HCT116 (cell line): ENCODE measurements at regions not wholly inside any gene's neighbourhood (a gene's known extent, or its start where the extent isn't known, plus 50 kb on each side); places are given as distances from the start of the nearest gene placed in this dataset.

Source experiments
- ATAC-seq: fragments of 200-7000 bp; cut with Tn5 transposase; 2 replicates; pipeline ENCODE4 v1.9.1; 2020; ENCODE audit warnings: mild to moderate bottlenecking, moderate library complexity
- BruUV-seq: library from RNA; stranded (reverse); fragments of 400-500 nt; replicated peaks from 2 replicates; lab custom pipeline; 2021; lab: Mats Ljungman, UMichigan
- CTCF ChIA-PET: fragments of 300-600 bp; sonication (Branson Sonifier 250); formaldehyde crosslinking; loops from one replicate; lab custom pipeline; 2021; ENCODE audit warnings: antibody characterized with exemption; lab: Charles Lee
- POLR2A ChIA-PET: fragments of 300-600, 350-600 bp; sonication (Branson Sonifier 250); formaldehyde crosslinking; loops from one replicate; lab custom pipeline; 2021; ENCODE audit warnings: antibody characterized with exemption; lab: Charles Lee
- RAD21 ChIA-PET, 2 experiments: fragments of 300-600 bp; sonication (Branson Sonifier 250); formaldehyde crosslinking; loops; one replicate each; lab custom pipeline; 2023; ENCODE audit warnings: low total read pairs in 2 of 2; ENCODE audit not compliant: uncharacterized antibody in 2 of 2, unreplicated experiment in 2 of 2, low non-redundant PET in 1 of 2; lab: Charles Lee
- DNase-seq: peaks from one replicate; pipeline ENCODE4 v3.0.0-alpha.2; 2010; ENCODE audit warnings: low read depth, low spot score
- H2AFZ ChIP-seq: fragments of 200-600 bp; shearing (Covaris generic), sonication (generic); 2 replicates; pipeline ENCODE4 v1.6.1; 2017; ENCODE audit warnings: low read depth, mixed run types, mixed read lengths, antibody characterized with exemption, low read length; ENCODE audit not compliant: poor library complexity, severe bottlenecking
- H3K27ac ChIP-seq: 2 replicates; pipeline ENCODE4 v1.5.1; 2012; ENCODE audit warnings: low read depth, low read length
- H3K27me3 ChIP-seq: fragments of 200-600 bp; sonication (generic); 2 replicates; pipeline ENCODE4 v1.6.1; 2016; ENCODE audit warnings: mixed run types, low read length, mixed read lengths; ENCODE audit not compliant: insufficient read depth
- H3K36me3 ChIP-seq, 2 experiments: fragments of 200-500 bp in 1 of 2; fragments of 200-600 bp in 1 of 2; sonication (Bioruptor generic) in 1 of 2; sonication (generic) in 1 of 2; 2 replicates each; pipeline versions ENCODE4 v1.5.1 to v1.6.1; 2014 to 2016; ENCODE audit warnings: low read length in 2 of 2, inconsistent platforms in 1 of 2, mixed read lengths in 1 of 2, mixed run types in 1 of 2; ENCODE audit not compliant: insufficient read depth in 2 of 2, control insufficient read depth in 1 of 2
- H3K4me1 ChIP-seq, 2 experiments: fragments of 200-600 bp in 1 of 2; sonication (generic) in 1 of 2; 2 replicates each; pipeline versions ENCODE4 v1.5.1 to v1.6.1; 2012 to 2017; ENCODE audit warnings: low read length in 2 of 2, inconsistent platforms in 1 of 2, mild to moderate bottlenecking in 1 of 2, mixed read lengths in 1 of 2, mixed run types in 1 of 2, moderate library complexity in 1 of 2; ENCODE audit not compliant: insufficient read depth in 2 of 2, control insufficient read depth in 1 of 2
- H3K4me2 ChIP-seq: fragments of 200-600 bp; sonication (generic); 2 replicates; pipeline ENCODE4 v1.6.1; 2017; ENCODE audit warnings: mixed run types, low read length, mixed read lengths
- H3K4me3 ChIP-seq, 2 experiments: fragments of 200-600 bp in 1 of 2; sonication (generic) in 1 of 2; replicated peaks in 1 of 2; 2 replicates each; pipeline ENCODE4 v1.5.1; 2011 to 2016; ENCODE audit warnings: low read length in 2 of 2, control low read depth in 1 of 2, low read depth in 1 of 2, mild to moderate bottlenecking in 1 of 2, mixed read lengths in 1 of 2, mixed run types in 1 of 2
- H3K79me2 ChIP-seq: fragments of 200-600 bp; sonication (generic); 2 replicates; pipeline ENCODE4 v1.6.1; 2017; ENCODE audit warnings: mild to moderate bottlenecking, mixed run types, low read length, moderate library complexity, mixed read lengths; ENCODE audit not compliant: insufficient read depth
- H3K9ac ChIP-seq: fragments of 200-600 bp; sonication (generic); 2 replicates; pipeline ENCODE4 v1.6.1; 2016; ENCODE audit warnings: low read length, mixed read lengths
- H3K9me2 ChIP-seq: fragments of 200-600 bp; sonication (generic), shearing (Covaris generic); 2 replicates; pipeline ENCODE4 v1.6.1; 2017; ENCODE audit warnings: mixed run types, mild to moderate bottlenecking, moderate library complexity; ENCODE audit not compliant: insufficient read depth
- H3K9me3 ChIP-seq, 2 experiments: fragments of 200-500 bp in 1 of 2; fragments of 200-600 bp in 1 of 2; sonication (Bioruptor generic) in 1 of 2; sonication (generic) in 1 of 2; 2 replicates each; pipeline ENCODE4 v1.6.1; 2014 to 2017; ENCODE audit warnings: low read length in 2 of 2, mixed read lengths in 2 of 2, inconsistent platforms in 1 of 2, low read depth in 1 of 2, mild to moderate bottlenecking in 1 of 2, mixed run types in 1 of 2, moderate library complexity in 1 of 2; ENCODE audit not compliant: control insufficient read depth in 1 of 2, insufficient read depth in 1 of 2
- H4K20me1 ChIP-seq: fragments of 200-600 bp; sonication (generic), shearing (Covaris generic); 2 replicates; pipeline ENCODE4 v1.6.1; 2017; ENCODE audit warnings: mixed run types, mild to moderate bottlenecking, moderate library complexity; ENCODE audit not compliant: insufficient read depth
- ATF3 ChIP-seq: IDR thresholded peaks from 2 replicates; pipeline ENCODE4 v1.6.1; 2012
- CTCF ChIP-seq, 3 experiments: fragments of 200-600 bp in 1 of 3; sonication (generic) in 1 of 3; IDR thresholded peaks in 2 of 3; conservative IDR thresholded peaks in 1 of 3; 2 replicates each; pipeline ENCODE4 v1.5.1; 2012 to 2017; ENCODE audit warnings: low read depth in 2 of 3, low read length in 2 of 3, antibody characterized with exemption in 1 of 3, borderline replicate concordance in 1 of 3, control low read depth in 1 of 3, mild to moderate bottlenecking in 1 of 3, mixed read lengths in 1 of 3, mixed run types in 1 of 3, moderate library complexity in 1 of 3; ENCODE audit not compliant: insufficient read depth in 1 of 3
- FOSL1 ChIP-seq: IDR thresholded peaks from 2 replicates; pipeline ENCODE4 v1.6.1; 2012; ENCODE audit warnings: low read depth
- JUND ChIP-seq: IDR thresholded peaks from 2 replicates; pipeline ENCODE4 v1.6.1; 2012
- MAX ChIP-seq: IDR thresholded peaks from 2 replicates; pipeline ENCODE4 v1.6.1; 2012
- POLR2A ChIP-seq: IDR thresholded peaks from 2 replicates; pipeline ENCODE4 v1.7.0; 2011; ENCODE audit warnings: borderline replicate concordance; ENCODE audit not compliant: insufficient read depth, insufficient read length; ENCODE audit errors: extremely low read depth
- REST ChIP-seq: IDR thresholded peaks from 2 replicates; pipeline ENCODE4 v1.6.1; 2012; ENCODE audit warnings: low read depth
- SP1 ChIP-seq: IDR thresholded peaks from 2 replicates; pipeline ENCODE4 v1.6.1; 2012; ENCODE audit warnings: low read depth
- SRF ChIP-seq: IDR thresholded peaks from 2 replicates; pipeline ENCODE4 v1.6.1; 2012; ENCODE audit warnings: low read depth
- ZFX ChIP-seq: fragments of 450-650 bp; IDR thresholded peaks from 2 replicates; pipeline ENCODE4 v1.6.1; 2017
- intact Hi-C: fragments of 100-400 bp; cut with micrococcal nuclease; formaldehyde crosslinking; loops from 2 replicates; pipeline ENCODE4 v1.10.0; 2022

GRCh38 chr2:173607606-173608311 lies 253.1 kb downstream of the CDCA7 start (continued):
- no peak for TF ChIP-seq JUND
- TF ChIP-seq SP1 = no peak
- TF ChIP-seq SRF = no peak
- no peak for TF ChIP-seq ATF3
- TF ChIP-seq MAX = no peak
- no peak for TF ChIP-seq FOSL1
- TF ChIP-seq, all 23 proteins: peak for 0

- no peaks in the 10 kb centered on the region for H3K9me3 ChIP-seq
- intact Hi-C loops = no loop called here
- no peak overlapping the region for H3K27ac ChIP-seq
- no peak for ATAC-seq
- no peak for DNase-seq
- no TSS peak for BruUV-seq
- ChIA-PET CTCF (no interaction called here), POLR2A (no interaction called here), RAD21 (no interaction called here)
- H3K9me2 ChIP-seq = no peaks in the 10 kb centered on the region
- no peaks in the 10 kb centered on the region for H3K79me2 ChIP-seq
- H4K20me1 ChIP-seq = no peaks in the 10 kb centered on the region
- no peaks in the 10 kb centered on the region for H3K27me3 ChIP-seq
- no peak overlapping the region for H3K4me2 ChIP-seq
- no peak overlapping the region for H2AFZ ChIP-seq
- H3K4me1 ChIP-seq = no peaks in the 10 kb centered on the region
- no peak overlapping the region for H3K4me3 ChIP-seq
- H3K9ac ChIP-seq = no peak overlapping the region
- no peaks in the 10 kb centered on the region for H3K36me3 ChIP-seq
- TF ChIP-seq ZFX (no peak), JUND (no peak), SRF (no peak), POLR2A (no peak), ATF3 (no peak), REST (no peak), CTCF (IDR thresholded peaks at IDR 0.05 in 2 of 3, conservative IDR thresholded peaks at IDR 0.05 in 1 of 3; ENCODE audit: borderline replicate concordance in 1 of 3, insufficient read depth in 1 of 3, low read depth in 2 of 3, low read length in 2 of 3) (no peak), SP1 (no peak)
Observed at GRCh38 chr2:173611121-173611520, 256.4 kb downstream of the CDCA7 start.
